Naive thymus-derived CD4-positive, alpha-beta T cell (primary cell): ENCODE measurements at regions not wholly inside any gene's neighbourhood (a gene's known extent, or its start where the extent isn't known, plus 50 kb on each side); places are given as distances from the start of the nearest gene placed in this dataset.
"Not testable (repeated sequence)": the region's sequence is repeated elsewhere in the genome, so short reads cannot be mapped to it uniquely, and the experiment has no call there.

Experiments
- ATAC-seq: fragments of 150-1000 bp; cut with Tn5 transposase; 2 replicates; pipeline ENCODE4 v1.10.0; 2021; ENCODE audit warnings: mild to moderate bottlenecking, moderate library complexity
- CTCF ChIA-PET: fragments of 350-600 bp; sonication (Branson Sonifier 250); formaldehyde crosslinking; loops from one replicate; lab custom pipeline; 2021; ENCODE audit warnings: antibody characterized with exemption; lab: Charles Lee
- POLR2A ChIA-PET: fragments of 350-600 bp; sonication (Branson Sonifier 250); formaldehyde crosslinking; loops from one replicate; lab custom pipeline; 2021; ENCODE audit warnings: antibody characterized with exemption, inconsistent platforms; lab: Charles Lee
- DNase-seq, 9 donors: peaks; one replicate each; pipeline versions ENCODE4 v3.0.0 to v3.0.0-alpha.2; 2020 to 2022; ENCODE audit warnings: mixed read lengths in 1 of 9
- H3K27ac ChIP-seq: one replicate; pipeline ENCODE4 v1.7.0; 2013; ENCODE audit warnings: mild to moderate bottlenecking, low read depth, low read length, moderate library complexity
- H3K27me3 ChIP-seq, 2 donors: one replicate each; pipeline ENCODE4 v1.7.0; 2013; ENCODE audit warnings: low read length in 2 of 2, mild to moderate bottlenecking in 2 of 2, moderate library complexity in 2 of 2; ENCODE audit not compliant: control insufficient read depth in 2 of 2, insufficient read depth in 2 of 2
- H3K36me3 ChIP-seq, 3 experiments: 1 replicate in 2 of 3; 2 replicates in 1 of 3; pipeline ENCODE4 v1.7.0; 2013; ENCODE audit warnings: low read length in 3 of 3, mild to moderate bottlenecking in 3 of 3, moderate library complexity in 1 of 3; ENCODE audit not compliant: insufficient read depth in 3 of 3, control insufficient read depth in 2 of 3
- H3K4me1 ChIP-seq, 2 donors: one replicate each; pipeline ENCODE4 v1.7.0; 2013; ENCODE audit warnings: low read length in 2 of 2, mild to moderate bottlenecking in 2 of 2, moderate library complexity in 1 of 2; ENCODE audit not compliant: control insufficient read depth in 2 of 2, insufficient read depth in 2 of 2
- H3K4me3 ChIP-seq: 2 replicates; pipeline ENCODE4 v1.7.0; 2013; ENCODE audit warnings: mild to moderate bottlenecking, low read length
- H3K9me3 ChIP-seq, 3 experiments: 1 replicate in 2 of 3; 2 replicates in 1 of 3; pipeline ENCODE4 v1.7.0; 2013; ENCODE audit warnings: low read length in 3 of 3; ENCODE audit not compliant: control insufficient read depth in 2 of 3
- H3K27ac Mint-ChIP-seq, 9 donors: one replicate each; pipeline ENCODE4 v1.8.0; 2020 to 2022; ENCODE audit warnings: mixed read lengths in 9 of 9, mild to moderate bottlenecking in 8 of 9, moderate library complexity in 5 of 9, inconsistent platforms in 2 of 9
- H3K27me3 Mint-ChIP-seq, 5 donors: one replicate each; pipeline ENCODE4 v1.8.0; 2021 to 2022; ENCODE audit warnings: mixed read lengths in 5 of 5, mild to moderate bottlenecking in 1 of 5
- H3K36me3 Mint-ChIP-seq, 5 donors: one replicate each; pipeline ENCODE4 v1.8.0; 2020 to 2022; ENCODE audit warnings: mixed read lengths in 5 of 5, mild to moderate bottlenecking in 3 of 5, inconsistent platforms in 1 of 5
- H3K4me1 Mint-ChIP-seq, 7 donors: one replicate each; pipeline ENCODE4 v1.8.0; 2020 to 2022; ENCODE audit warnings: mixed read lengths in 7 of 7, mild to moderate bottlenecking in 3 of 7, inconsistent platforms in 1 of 7
- H3K4me3 Mint-ChIP-seq, 10 donors: one replicate each; pipeline ENCODE4 v1.8.0; 2020 to 2022; ENCODE audit warnings: mild to moderate bottlenecking in 10 of 10, mixed read lengths in 10 of 10, moderate library complexity in 6 of 10, inconsistent platforms in 2 of 10
- H3K9me3 Mint-ChIP-seq, 11 donors: one replicate each; pipeline ENCODE4 v1.8.0; 2020 to 2022; ENCODE audit warnings: mixed read lengths in 11 of 11, mild to moderate bottlenecking in 4 of 11, inconsistent platforms in 1 of 11, moderate library complexity in 1 of 11
- intact Hi-C, 2 donors: fragments of 100-400 bp; cut with micrococcal nuclease; formaldehyde crosslinking; loops; one replicate each; pipeline ENCODE4 v1.15.1; 2023

DNA sequence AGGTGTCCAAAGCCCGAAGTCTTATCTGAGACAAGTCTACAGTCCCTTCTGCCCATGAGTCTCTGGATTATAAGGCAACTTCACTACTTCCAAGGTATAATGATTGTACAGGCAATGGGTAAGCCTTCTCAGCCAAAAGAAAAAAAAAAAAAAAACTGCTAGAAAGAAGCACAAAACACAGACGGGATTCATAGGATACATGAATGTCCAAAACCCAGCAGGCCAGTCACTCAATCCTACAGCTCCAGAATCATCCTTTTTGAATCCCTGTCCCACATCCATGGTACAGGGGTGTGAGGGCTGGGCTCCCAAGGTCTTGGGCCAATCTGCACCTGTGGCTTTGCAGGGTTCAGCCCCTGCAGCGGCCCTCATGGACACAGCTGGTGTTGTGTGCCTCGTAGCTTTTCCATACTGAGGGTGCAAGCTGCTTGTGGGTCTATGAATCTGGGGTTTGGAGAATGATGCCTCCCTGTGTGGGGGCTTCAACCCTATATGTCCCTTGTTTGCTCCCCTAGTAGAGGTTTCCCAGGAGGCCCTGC, 331.6 kb downstream of the FOXD4L4 start:
- CTCF ChIA-PET, ATAC-seq, H3K9me3 ChIP-seq, H3K4me3 Mint-ChIP-seq, H3K4me1 ChIP-seq, H3K27me3 ChIP-seq, H3K36me3 ChIP-seq, H3K36me3 Mint-ChIP-seq, POLR2A ChIA-PET, H3K27ac Mint-ChIP-seq, H3K4me3 ChIP-seq, H3K27ac ChIP-seq, H3K4me1 Mint-ChIP-seq, H3K27me3 Mint-ChIP-seq, intact Hi-C loops, H3K9me3 Mint-ChIP-seq: not testable (repeated sequence)
- DNase-seq = peak in 1 of 9 donors; percentile 3

DNA sequence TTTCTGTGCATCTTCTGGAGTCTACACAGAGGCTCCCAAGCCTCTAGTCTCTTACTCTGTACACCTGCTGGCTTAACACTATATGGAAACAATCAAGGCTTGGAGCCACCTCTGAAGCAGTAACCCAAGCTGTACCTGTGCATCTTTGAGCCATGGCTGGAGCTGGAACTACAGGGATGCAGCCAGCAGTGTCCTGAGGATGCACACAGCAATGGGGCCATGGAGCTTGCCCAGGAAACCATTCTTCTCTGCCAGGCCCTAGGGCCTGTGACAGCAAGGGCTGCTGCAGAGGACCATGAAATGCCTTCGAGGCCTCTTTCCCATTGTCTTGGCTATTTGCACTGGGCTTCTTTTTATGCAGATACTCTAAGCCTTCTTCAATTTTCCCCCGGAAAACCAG, 332.1 kb downstream of the FOXD4L4 start:
- H3K36me3 Mint-ChIP-seq, H3K4me3 Mint-ChIP-seq, H3K4me1 ChIP-seq, H3K27ac ChIP-seq, H3K27me3 Mint-ChIP-seq, H3K36me3 ChIP-seq, H3K4me3 ChIP-seq, ATAC-seq, H3K27ac Mint-ChIP-seq, POLR2A ChIA-PET, H3K4me1 Mint-ChIP-seq, H3K9me3 Mint-ChIP-seq, H3K27me3 ChIP-seq, H3K9me3 ChIP-seq, DNase-seq, intact Hi-C loops, CTCF ChIA-PET: not testable (repeated sequence)

DNA sequence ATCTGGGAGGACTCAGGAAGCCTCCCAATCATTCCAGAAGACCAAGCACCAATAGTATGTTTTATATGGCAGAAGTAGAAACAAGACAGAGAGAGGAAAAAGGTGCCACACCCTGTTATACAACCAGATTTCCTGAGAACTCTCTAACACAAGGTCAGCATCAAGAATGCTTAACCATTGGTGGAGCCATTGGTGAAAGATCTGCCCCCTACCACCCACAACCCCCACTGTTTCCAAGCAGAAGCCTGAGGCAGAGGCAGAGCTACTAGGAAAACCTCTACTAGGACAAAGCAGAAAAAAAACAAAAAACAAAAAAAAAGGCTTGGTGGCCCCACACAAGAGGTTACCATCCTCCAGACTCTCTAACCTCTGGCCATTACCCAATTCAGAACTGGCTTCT, 336.2 kb downstream of the FOXD4L4 start:
- CTCF ChIA-PET, H3K4me1 ChIP-seq, H3K9me3 Mint-ChIP-seq, H3K36me3 ChIP-seq, intact Hi-C loops, H3K27ac ChIP-seq, H3K27me3 ChIP-seq, ATAC-seq, DNase-seq, H3K36me3 Mint-ChIP-seq, H3K4me3 ChIP-seq, H3K27ac Mint-ChIP-seq, H3K4me1 Mint-ChIP-seq, H3K27me3 Mint-ChIP-seq, H3K4me3 Mint-ChIP-seq, H3K9me3 ChIP-seq, POLR2A ChIA-PET: not testable (repeated sequence)

DNA sequence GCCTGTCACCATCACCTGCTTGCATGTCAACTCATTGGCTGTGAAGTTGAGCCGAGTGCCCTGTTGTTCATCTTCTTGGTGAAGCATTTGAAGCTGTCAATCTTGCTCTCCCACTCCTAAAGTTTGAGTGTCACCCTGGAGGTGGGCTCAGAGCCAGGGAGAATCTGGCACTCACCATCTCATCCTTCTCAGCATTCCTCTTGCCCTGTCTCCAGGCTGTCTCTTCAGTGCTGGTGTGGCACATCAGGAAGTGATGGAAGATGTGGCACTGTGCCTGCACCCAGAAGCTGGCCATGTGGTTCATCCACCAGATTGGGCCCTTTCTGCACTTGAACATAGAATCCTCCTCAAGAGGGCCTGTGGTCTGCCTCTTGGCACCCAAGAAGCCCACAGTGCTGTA, 345.9 kb downstream of the FOXD4L4 start:
- not testable (repeated sequence) for H3K9me3 Mint-ChIP-seq

More for the DNA sequence above, 345.9 kb downstream of the FOXD4L4 start:
- POLR2A ChIA-PET, CTCF ChIA-PET, H3K27me3 ChIP-seq, H3K4me1 Mint-ChIP-seq, H3K4me3 Mint-ChIP-seq, intact Hi-C loops, H3K9me3 ChIP-seq, H3K27ac ChIP-seq, ATAC-seq, H3K36me3 Mint-ChIP-seq, H3K27me3 Mint-ChIP-seq, DNase-seq, H3K36me3 ChIP-seq, H3K4me1 ChIP-seq, H3K27ac Mint-ChIP-seq, H3K4me3 ChIP-seq: not testable (repeated sequence)
